Kidney epithelial cell (primary cell): ENCODE measurements at regions not wholly inside any gene's neighbourhood (a gene's known extent, or its start where the extent isn't known, plus 50 kb on each side); places are given as distances from the start of the nearest gene placed in this dataset.
"Not testable (repeated sequence)": the region's sequence is repeated elsewhere in the genome, so short reads cannot be mapped to it uniquely, and the experiment has no call there.

Source experiments
- DNase-seq: peaks from one replicate; pipeline ENCODE4 v3.0.0-alpha.2; 2010; ENCODE audit warnings: low read depth
- H3K27me3 ChIP-seq: 2 replicates; pipeline ENCODE4 v1.6.0; 2011; ENCODE audit warnings: low read length; ENCODE audit not compliant: control insufficient read depth, insufficient read depth
- H3K36me3 ChIP-seq: 2 replicates; pipeline ENCODE4 v1.5.1; 2011; ENCODE audit warnings: low read length; ENCODE audit not compliant: control insufficient read depth, insufficient read depth
- H3K4me3 ChIP-seq: 2 replicates; pipeline ENCODE4 v1.5.1; 2011; ENCODE audit warnings: low read depth, mild to moderate bottlenecking, control low read depth, low read length
- CTCF ChIP-seq: IDR thresholded peaks from 2 replicates; pipeline ENCODE4 v1.5.1; 2011; ENCODE audit warnings: mild to moderate bottlenecking, moderate library complexity, low read length, control low read depth, inconsistent platforms; ENCODE audit not compliant: insufficient read depth, poor library complexity, severe bottlenecking

DNA sequence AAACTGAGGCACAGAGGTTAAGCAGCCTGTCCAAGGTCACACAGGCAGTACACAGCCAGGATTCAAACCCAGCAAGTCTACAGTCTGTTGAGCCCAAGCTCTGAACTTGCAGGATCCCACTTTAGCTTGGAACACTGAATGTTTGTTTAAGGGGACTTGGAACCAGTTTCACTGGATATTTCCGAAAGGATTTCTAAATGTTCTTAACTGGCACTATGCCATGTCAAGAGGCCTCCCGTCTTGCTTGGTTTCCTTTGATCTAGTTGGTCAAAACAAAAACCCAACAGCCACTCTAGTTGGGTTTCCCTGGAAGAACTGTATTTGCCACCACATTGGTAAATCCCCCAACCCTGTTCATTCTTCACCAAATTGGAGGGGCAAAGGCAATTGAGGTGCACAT is 317.6 kb upstream of the KAZN start:
- no peak for DNase-seq
- Histone ChIP-seq H3K4me3 (no peak overlapping the region), H3K27me3 (no peaks in the 10 kb centered on the region), H3K36me3 (no peaks in the 10 kb centered on the region)
- no peak for TF ChIP-seq CTCF

- Histone ChIP-seq H3K36me3 (no peaks in the 10 kb centered on the region), H3K4me3 (no peak overlapping the region), H3K27me3 (no peaks in the 10 kb centered on the region)
- no peak for TF ChIP-seq CTCF
- DNase-seq: no peak
These were observed 317.1 kb upstream of the KAZN start for GRCh38 chr1:14281412-14281811.

DNA sequence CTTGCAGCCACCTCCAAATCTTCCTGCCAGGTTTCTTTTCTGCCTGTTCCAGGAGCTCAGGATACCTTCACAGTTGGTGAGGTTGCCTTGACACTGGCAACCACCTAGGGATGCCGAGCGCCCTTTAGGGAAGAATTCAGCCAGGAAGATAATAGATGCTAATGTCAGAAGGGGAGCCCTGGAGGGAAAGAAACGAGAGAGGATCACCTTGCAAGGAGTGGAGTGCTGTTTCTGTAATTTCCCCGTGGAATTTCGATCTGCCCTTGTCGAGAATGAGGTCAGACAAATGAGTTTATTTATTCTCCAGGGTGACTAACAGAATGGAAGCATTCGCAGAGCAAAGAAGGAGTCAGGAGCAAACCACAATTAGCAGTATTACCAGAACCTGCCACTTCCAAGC is 315.8 kb upstream of the KAZN start:
- no peaks in the 10 kb centered on the region for H3K36me3 ChIP-seq
- no peak for TF ChIP-seq CTCF
- H3K27me3 ChIP-seq: no peaks in the 10 kb centered on the region
- H3K4me3 ChIP-seq: no peak overlapping the region
- peak; percentile 43 for DNase-seq

DNA sequence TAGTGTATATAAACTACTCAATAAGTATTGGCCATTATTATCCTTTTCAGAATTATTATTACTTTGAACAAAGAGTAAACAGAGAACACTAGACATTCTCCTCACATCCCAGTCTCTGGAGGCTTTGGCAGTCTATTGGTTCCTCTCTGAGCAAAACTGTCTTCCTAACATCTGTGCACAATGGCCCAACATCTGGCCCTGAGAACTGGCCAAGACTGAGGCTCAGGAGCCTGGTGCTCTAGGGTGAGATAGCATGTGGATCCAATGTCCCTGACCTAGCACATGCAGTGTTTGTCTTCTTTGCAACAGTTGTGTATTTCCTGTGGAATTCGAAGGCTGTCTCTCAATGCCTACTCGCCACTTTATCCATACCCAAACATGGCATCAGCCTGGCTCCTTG is 313.2 kb upstream of the KAZN start:
- DNase-seq: no peak
- no peaks in the 10 kb centered on the region for H3K27me3 ChIP-seq
- H3K36me3 ChIP-seq: no peaks in the 10 kb centered on the region
- no peak for TF ChIP-seq CTCF
- H3K4me3 ChIP-seq: no peak overlapping the region

DNA sequence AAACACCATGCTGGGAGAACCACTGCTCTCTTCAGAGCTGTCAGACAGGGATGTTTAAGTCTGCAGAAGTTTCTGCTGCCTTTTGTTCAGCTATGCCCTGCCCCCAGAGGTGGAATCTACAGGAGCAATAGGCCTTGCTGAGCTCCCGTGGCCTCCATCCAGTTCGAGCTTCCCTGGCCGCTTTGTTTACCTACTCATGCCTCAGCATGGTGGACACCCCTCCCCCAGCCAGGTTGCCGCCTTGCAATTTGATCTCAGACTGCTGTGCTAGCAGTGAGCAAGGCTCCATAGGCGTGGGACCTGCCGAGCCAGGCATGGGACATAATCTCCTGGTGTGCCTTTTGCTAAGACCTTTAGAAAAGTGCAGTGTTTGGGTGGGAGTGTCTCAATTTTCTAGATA is 307.3 kb upstream of the KAZN start:
- H3K27me3 ChIP-seq, H3K4me3 ChIP-seq, DNase-seq, H3K36me3 ChIP-seq: not testable (repeated sequence)

- no peaks in the 10 kb centered on the region for H3K27me3 ChIP-seq
- TF ChIP-seq CTCF: no peak
- DNase-seq: no peak
- no peak overlapping the region for H3K4me3 ChIP-seq
- no peaks in the 10 kb centered on the region for H3K36me3 ChIP-seq
These were observed 306.0 kb upstream of the KAZN start for GRCh38 chr1:14292520-14292919.

DNA sequence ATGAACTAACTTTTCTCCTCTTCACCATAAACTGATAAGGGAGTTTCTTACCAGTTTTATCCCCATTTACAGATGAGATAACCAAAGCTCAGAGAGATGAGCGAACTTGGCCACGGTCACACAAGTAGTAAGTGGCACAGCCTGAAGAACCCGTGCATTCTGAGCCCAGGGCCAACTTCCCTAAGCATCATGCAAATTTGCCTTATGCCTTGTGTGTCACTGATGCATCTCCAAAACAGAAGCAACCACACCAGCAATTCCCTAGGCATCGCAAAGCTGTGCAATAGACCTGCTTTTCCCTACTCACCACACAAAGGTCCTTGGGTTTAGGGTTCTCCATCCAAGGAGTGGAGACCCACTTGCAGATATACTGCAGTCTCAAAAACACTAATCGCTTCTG is 304.5 kb upstream of the KAZN start:
- no peak overlapping the region for H3K4me3 ChIP-seq
- TF ChIP-seq CTCF: no peak
- no peaks in the 10 kb centered on the region for H3K27me3 ChIP-seq
- H3K36me3 ChIP-seq: no peaks in the 10 kb centered on the region
- DNase-seq: no peak
